Mucosa of descending colon (tissue), 3 donors: ENCODE measurements at regions not wholly inside any gene's neighbourhood (a gene's known extent, or its start where the extent isn't known, plus 50 kb on each side); places are given as distances from the start of the nearest gene placed in this dataset.
"Not testable (repeated sequence)": the region's sequence is repeated elsewhere in the genome, so short reads cannot be mapped to it uniquely, and the experiment has no call there.

Source experiments
- ATAC-seq: fragments of 200-7000 bp; cut with Tn5 transposase; one replicate; pipeline ENCODE4 v1.9.1; 2020; ENCODE audit warnings: mild to moderate bottlenecking, moderate library complexity
- DNase-seq, 3 donors: peaks; one replicate each; pipeline ENCODE4 v3.0.0-alpha.2; 2020
- H3K36me3 ChIP-seq: fragments of 200-600 bp; one replicate; pipeline ENCODE4 v1.8.0; 2021; ENCODE audit warnings: low read depth, mild to moderate bottlenecking
- H3K4me1 ChIP-seq: fragments of 200-600 bp; one replicate; pipeline ENCODE4 v1.8.0; 2021; ENCODE audit warnings: low read depth, mild to moderate bottlenecking
- H3K4me3 ChIP-seq: fragments of 200-600 bp; one replicate; pipeline ENCODE4 v1.8.0; 2021; ENCODE audit warnings: mild to moderate bottlenecking
- H3K9me3 ChIP-seq: fragments of 200-600 bp; one replicate; pipeline ENCODE4 v1.8.0; 2021; ENCODE audit warnings: mild to moderate bottlenecking
- CTCF ChIP-seq: fragments of 200-600 bp; IDR thresholded peaks from one replicate; pipeline ENCODE4 v1.8.0; 2022; ENCODE audit warnings: antibody characterized with exemption, mild to moderate bottlenecking
- intact Hi-C, 2 donors: fragments of 100-400 bp; cut with DNase I in 1 of 2; cut with micrococcal nuclease in 1 of 2; formaldehyde crosslinking; loops; one replicate each; pipeline versions ENCODE4 v1.11.0 to v1.11.1; 2022; cut with DNase I, micrococcal nuclease
- donor health status: DM: no; HTN: no; CAD: no; lungs with moderate emphysema.
- donor health status: DM: no; HTN: no; CAD: no.
- donor health status: DM: no; HTN: yes; CAD: no.

- no peaks in the 10 kb centered on the region for H3K36me3 ChIP-seq
- no peaks in the 10 kb centered on the region for H3K9me3 ChIP-seq
- intact Hi-C loops, result no loop called here
- TF ChIP-seq CTCF, result no peak
- H3K4me3 ChIP-seq, result no peak overlapping the region
- H3K4me1 ChIP-seq, result no peaks in the 10 kb centered on the region
- ATAC-seq, result no peak
- no peak for DNase-seq
Measured at GRCh38 chr14:49287004-49287403, 299.2 kb downstream of the RPS29 start.

- DNase-seq, result no peak
- Histone ChIP-seq H3K4me1 (no peaks in the 10 kb centered on the region), H3K36me3 (no peaks in the 10 kb centered on the region), H3K9me3 (no peaks in the 10 kb centered on the region), H3K4me3 (no peak overlapping the region)
- no peak for ATAC-seq
- intact Hi-C loops, result no loop called here
- no peak for TF ChIP-seq CTCF
Measured at GRCh38 chr14:49286257-49286983, 299.8 kb downstream of the RPS29 start.

GRCh38 chr14:49280566-49280965, 305.6 kb downstream of the RPS29 start:
- Histone ChIP-seq H3K9me3 (no peaks in the 10 kb centered on the region), H3K4me3 (no peak overlapping the region), H3K4me1 (no peaks in the 10 kb centered on the region), H3K36me3 (no peaks in the 10 kb centered on the region)
- ATAC-seq (no peak), DNase-seq (no peak)
- intact Hi-C loops, result no loop called here
- TF ChIP-seq CTCF, result no peak

- Histone ChIP-seq H3K4me1 (no peaks in the 10 kb centered on the region), H3K9me3 (no peaks in the 10 kb centered on the region), H3K4me3 (no peak overlapping the region), H3K36me3 (no peaks in the 10 kb centered on the region)
- DNase-seq (no peak), ATAC-seq (no peak)
- no peak for TF ChIP-seq CTCF
- intact Hi-C loops, result no loop called here
Measured at GRCh38 chr14:49250517-49250916, 335.7 kb downstream of the RPS29 start.

GRCh38 chr14:49250109-49250508, 336.1 kb downstream of the RPS29 start:
- TF ChIP-seq CTCF, result no peak
- H3K9me3 ChIP-seq, result no peaks in the 10 kb centered on the region
- no peak for DNase-seq
- intact Hi-C loops, result no loop called here
- H3K36me3 ChIP-seq, result no peaks in the 10 kb centered on the region
- no peak for ATAC-seq
- H3K4me1 ChIP-seq, result no peaks in the 10 kb centered on the region
- H3K4me3 ChIP-seq, result no peak overlapping the region

GRCh38 chr14:49249022-49249421, 337.2 kb downstream of the RPS29 start:
- Histone ChIP-seq H3K4me1 (no peaks in the 10 kb centered on the region), H3K36me3 (no peaks in the 10 kb centered on the region), H3K4me3 (no peak overlapping the region), H3K9me3 (no peaks in the 10 kb centered on the region)
- no peak for DNase-seq
- no peak for TF ChIP-seq CTCF
- ATAC-seq, result no peak
- intact Hi-C loops, result no loop called here

- intact Hi-C loops, H3K36me3 ChIP-seq, H3K4me3 ChIP-seq, H3K9me3 ChIP-seq, ATAC-seq, DNase-seq, H3K4me1 ChIP-seq: not testable (repeated sequence)
Measured at GRCh38 chr14:49243777-49244176, 342.4 kb downstream of the RPS29 start.
